Stimulated activated CD4-positive, alpha-beta T cell treated with anti-CD3 and anti-CD28 coated beads, Interleukin-4, amount 100 ng/mL, for 4 hours (primary cell): ENCODE measurements at regions not wholly inside any gene's neighbourhood (a gene's known extent, or its start where the extent isn't known, plus 50 kb on each side); places are given as distances from the start of the nearest gene placed in this dataset.
"Not testable (repeated sequence)": the region's sequence is repeated elsewhere in the genome, so short reads cannot be mapped to it uniquely, and the experiment has no call there.

ENCODE experiments used
- DNase-seq, 2 experiments: peaks; one replicate each; pipeline ENCODE4 v3.0.0-alpha.2; 2020

GRCh38 chr1:213688655-213689054 is 299.1 kb upstream of the PROX1 start:
- no peak for DNase-seq

- DNase-seq, result no peak
Observed at GRCh38 chr1:213689260-213689659, 298.5 kb upstream of the PROX1 start.

GRCh38 chr1:213690341-213690917 is 297.3 kb upstream of the PROX1 start:
- no peak for DNase-seq

- DNase-seq, result no peak
Observed at GRCh38 chr1:213692321-213692720, 295.5 kb upstream of the PROX1 start.

GRCh38 chr1:213693864-213694263 is 293.9 kb upstream of the PROX1 start:
- DNase-seq, result no peak

GRCh38 chr1:213697192-213697802 is 290.5 kb upstream of the PROX1 start:
- no peak for DNase-seq

GRCh38 chr1:213698092-213698702 is 289.6 kb upstream of the PROX1 start:
- DNase-seq, result no peak

GRCh38 chr1:213702703-213703102 is 285.1 kb upstream of the PROX1 start:
- no peak for DNase-seq

GRCh38 chr1:213704941-213705340 is 282.8 kb upstream of the PROX1 start:
- no peak for DNase-seq

- not testable (repeated sequence) for DNase-seq
Observed at GRCh38 chr1:213711833-213712490, 275.8 kb upstream of the PROX1 start.

GRCh38 chr1:213714645-213715044 is 273.1 kb upstream of the PROX1 start:
- DNase-seq, result no peak

GRCh38 chr1:213715182-213715581 is 272.6 kb upstream of the PROX1 start:
- no peak for DNase-seq

- no peak for DNase-seq
Observed at GRCh38 chr1:213719462-213719861, 268.3 kb upstream of the PROX1 start.

- no peak for DNase-seq
Observed at GRCh38 chr1:213720032-213720431, 267.7 kb upstream of the PROX1 start.

- DNase-seq, result no peak
Observed at GRCh38 chr1:213723187-213723586, 264.6 kb upstream of the PROX1 start.

- no peak for DNase-seq
Observed at GRCh38 chr1:213724640-213725536, 262.9 kb upstream of the PROX1 start.

- no peak for DNase-seq
Observed at GRCh38 chr1:213727853-213728592, 259.8 kb upstream of the PROX1 start.

- DNase-seq, result no peak
Observed at GRCh38 chr1:213728593-213729536, 258.9 kb upstream of the PROX1 start.

- DNase-seq, result no peak
Observed at GRCh38 chr1:213733705-213734104, 254.1 kb upstream of the PROX1 start.

- DNase-seq, result no peak
Observed at GRCh38 chr1:213737398-213738035, 250.3 kb upstream of the PROX1 start.

GRCh38 chr1:213738658-213739057 is 249.1 kb upstream of the PROX1 start:
- DNase-seq, result no peak
